Lower lobe of right lung (tissue), 2 donors: ENCODE measurements at regions not wholly inside any gene's neighbourhood (a gene's known extent, or its start where the extent isn't known, plus 50 kb on each side); places are given as distances from the start of the nearest gene placed in this dataset.

ENCODE experiments used
- ATAC-seq, 2 donors: fragments of 200-7000 bp; cut with Tn5 transposase; one replicate each; pipeline ENCODE4 v1.9.1; 2020 to 2022; ENCODE audit warnings: mild to moderate bottlenecking in 2 of 2, moderate library complexity in 2 of 2
- DNase-seq: peaks from one replicate; pipeline ENCODE4 v3.0.0-alpha.2; 2020
- H3K27ac ChIP-seq: fragments of 200-600 bp; one replicate; pipeline ENCODE4 v1.8.0; 2022
- H3K27me3 ChIP-seq: fragments of 200-600 bp; one replicate; pipeline ENCODE4 v1.8.0; 2022; ENCODE audit warnings: low read depth
- H3K36me3 ChIP-seq: fragments of 200-600 bp; one replicate; pipeline ENCODE4 v1.8.0; 2022; ENCODE audit warnings: mild to moderate bottlenecking
- H3K4me1 ChIP-seq: fragments of 200-600 bp; one replicate; pipeline ENCODE4 v1.8.0; 2022
- H3K4me3 ChIP-seq: fragments of 200-600 bp; one replicate; pipeline ENCODE4 v1.8.0; 2022; ENCODE audit warnings: mild to moderate bottlenecking
- H3K9me3 ChIP-seq: fragments of 200-600 bp; one replicate; pipeline ENCODE4 v1.8.0; 2022
- CTCF ChIP-seq: fragments of 200-600 bp; IDR thresholded peaks from one replicate; pipeline ENCODE4 v1.8.0; 2022; ENCODE audit warnings: antibody characterized with exemption, mild to moderate bottlenecking
- intact Hi-C: fragments of 100-400 bp; cut with DNase I; formaldehyde crosslinking; loops from one replicate; pipeline ENCODE4 v1.11.0; 2022
- donor health status: DM: no; HTN: yes; CAD: no; lungs with severe emphysema.

- no peaks in the 10 kb centered on the region for H3K36me3 ChIP-seq
- DNase-seq (no peak), ATAC-seq (no peak)
- peaks cover 4% of the 10 kb centered on the region for H3K4me1 ChIP-seq
- intact Hi-C loops: no loop called here
- no peaks in the 10 kb centered on the region for H3K27me3 ChIP-seq
- no peak overlapping the region for H3K4me3 ChIP-seq
- no peak overlapping the region for H3K27ac ChIP-seq
- no peak for TF ChIP-seq CTCF
- H3K9me3 ChIP-seq: no peaks in the 10 kb centered on the region
These were observed 809.7 kb downstream of the MAFB start for GRCh38 chr20:39879296-39879695.

DNA sequence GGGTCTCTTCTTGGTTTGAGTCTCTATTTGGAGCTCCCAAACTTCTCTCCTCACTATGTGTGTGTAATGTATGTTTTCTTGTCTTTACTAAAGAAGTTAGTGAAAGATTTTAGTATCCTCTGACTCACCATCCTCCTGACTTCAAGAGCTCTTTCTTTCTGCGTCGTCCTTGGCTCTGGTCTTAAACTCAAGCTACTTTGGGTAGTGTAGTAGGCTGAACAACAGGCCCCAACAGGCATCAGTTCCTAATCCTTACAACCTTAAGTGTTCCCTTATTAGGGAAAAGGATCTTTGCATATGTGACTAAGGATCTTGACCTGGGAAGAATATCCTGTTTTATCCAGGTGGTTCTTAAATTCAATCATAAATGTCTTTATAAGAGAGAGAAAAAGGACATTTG lies 810.2 kb downstream of the MAFB start:
- TF ChIP-seq CTCF: no peak
- intact Hi-C loops: no loop called here
- H3K4me3 ChIP-seq: no peak overlapping the region
- no peak for DNase-seq
- H3K27me3 ChIP-seq: no peaks in the 10 kb centered on the region
- no peak overlapping the region for H3K27ac ChIP-seq
- peaks cover 8% of the 10 kb centered on the region for H3K4me1 ChIP-seq
- ATAC-seq: no peak
- H3K36me3 ChIP-seq: no peaks in the 10 kb centered on the region
- no peaks in the 10 kb centered on the region for H3K9me3 ChIP-seq

GRCh38 chr20:39878320-39878719 lies 810.7 kb downstream of the MAFB start:
- H3K27me3 ChIP-seq: no peaks in the 10 kb centered on the region
- no peak for DNase-seq
- no peak for TF ChIP-seq CTCF
- peaks cover 8% of the 10 kb centered on the region for H3K4me1 ChIP-seq
- H3K36me3 ChIP-seq: no peaks in the 10 kb centered on the region
- H3K4me3 ChIP-seq: no peak overlapping the region
- intact Hi-C loops: no loop called here
- H3K9me3 ChIP-seq: no peaks in the 10 kb centered on the region
- no peak for ATAC-seq
- H3K27ac ChIP-seq: no peak overlapping the region

- intact Hi-C loops: no loop called here
- no peak for ATAC-seq
- Histone ChIP-seq H3K4me3 (no peak overlapping the region), H3K27me3 (no peaks in the 10 kb centered on the region), H3K4me1 (peaks cover 8% of the 10 kb centered on the region), H3K27ac (no peak overlapping the region), H3K9me3 (no peaks in the 10 kb centered on the region), H3K36me3 (no peaks in the 10 kb centered on the region)
- TF ChIP-seq CTCF: no peak
- no peak for DNase-seq
These were observed 811.2 kb downstream of the MAFB start for GRCh38 chr20:39877788-39878187.

DNA sequence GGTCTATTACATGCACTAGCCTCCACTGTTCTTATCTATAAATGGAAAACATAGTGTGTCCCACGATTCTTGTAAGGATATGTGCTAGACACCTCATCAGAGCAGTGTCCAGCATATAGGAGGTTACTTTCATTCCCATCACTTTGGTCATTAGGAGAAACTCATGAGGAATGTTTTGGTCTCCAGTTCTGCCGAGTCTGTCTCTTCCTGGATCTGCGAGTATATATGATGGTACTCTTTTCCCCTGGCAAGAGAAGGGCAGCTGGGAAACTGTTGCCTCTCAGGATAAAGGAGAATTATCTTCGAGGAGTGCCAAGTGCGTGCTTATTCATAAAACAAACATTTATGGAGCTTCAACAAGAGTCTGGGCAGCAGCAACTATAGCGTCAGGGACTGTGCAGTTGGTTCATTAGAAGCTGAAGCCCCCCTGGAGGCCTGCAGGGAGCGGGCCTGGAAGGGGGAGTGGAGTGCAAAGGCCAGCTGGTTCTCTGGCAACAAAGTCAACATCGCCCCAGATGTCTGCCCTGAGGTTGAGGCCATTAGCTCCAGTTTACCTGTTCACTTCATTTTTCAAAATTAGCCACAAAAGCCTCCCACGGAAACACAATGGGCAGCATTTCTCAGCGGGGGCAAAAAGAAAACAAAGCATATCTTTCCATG lies 811.9 kb downstream of the MAFB start:
- no peak for TF ChIP-seq CTCF
- H3K36me3 ChIP-seq: no peaks in the 10 kb centered on the region
- no peak overlapping the region for H3K4me3 ChIP-seq
- ATAC-seq (peak in 1 of 2 donors; percentile 13), DNase-seq (no peak)
- no peaks in the 10 kb centered on the region for H3K9me3 ChIP-seq
- no peak overlapping the region for H3K27ac ChIP-seq
- intact Hi-C loops: no loop called here
- no peaks in the 10 kb centered on the region for H3K27me3 ChIP-seq
- H3K4me1 ChIP-seq: peaks cover 8% of the 10 kb centered on the region
